ENCODE measurements at regions not wholly inside any gene's neighbourhood (a gene's known extent, or its start where the extent isn't known, plus 50 kb on each side); places are given as distances from the start of the nearest gene placed in this dataset.
"Not testable (repeated sequence)": the region's sequence is repeated elsewhere in the genome, so short reads cannot be mapped to it uniquely, and the experiment has no call there.

DNA sequence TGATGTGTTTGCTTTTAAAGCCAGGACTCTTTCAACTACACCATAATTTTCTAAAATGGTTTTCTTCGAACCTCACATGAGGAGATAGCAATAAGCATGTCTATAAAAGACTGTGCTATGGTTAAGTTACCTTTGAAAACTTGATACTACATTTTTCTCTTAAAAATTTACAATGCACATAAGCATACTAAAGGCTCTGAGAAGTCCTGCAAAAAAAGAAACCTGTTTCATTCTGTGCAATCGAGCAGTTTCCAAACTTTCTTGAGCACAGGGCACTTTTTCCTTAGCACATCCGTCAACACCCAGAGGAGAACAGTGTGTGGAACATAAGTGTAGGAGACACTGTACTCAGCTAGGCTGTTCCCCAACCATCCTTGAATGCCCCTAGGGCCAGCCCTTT lies 144.1 kb upstream of the ARHGAP20 start:
- 95 to 96% methylated on average over 3 of the region's 3 CpGs for WGBS, 2 donors
- Histone ChIP-seq H3K27ac (no peak overlapping the region), H3K4me3 (replicated peaks in 1 of 3) (no peak overlapping the region), H3K9me3 (no peaks in the 10 kb centered on the region), H3K27me3 (no peaks in the 10 kb centered on the region), H3K4me1 (peaks cover 20 to 22% of the 10 kb centered on the region in 2 donors), H3K36me3 (no peaks in the 10 kb centered on the region)
- intact Hi-C loops (cut with DNase I): no loop called here
- TF ChIP-seq CTCF (IDR thresholded peaks at IDR 0.05) (no peak), POLR2A (IDR thresholded peaks at IDR 0.05) (no peak)
- DNase-seq: no peak

DNA sequence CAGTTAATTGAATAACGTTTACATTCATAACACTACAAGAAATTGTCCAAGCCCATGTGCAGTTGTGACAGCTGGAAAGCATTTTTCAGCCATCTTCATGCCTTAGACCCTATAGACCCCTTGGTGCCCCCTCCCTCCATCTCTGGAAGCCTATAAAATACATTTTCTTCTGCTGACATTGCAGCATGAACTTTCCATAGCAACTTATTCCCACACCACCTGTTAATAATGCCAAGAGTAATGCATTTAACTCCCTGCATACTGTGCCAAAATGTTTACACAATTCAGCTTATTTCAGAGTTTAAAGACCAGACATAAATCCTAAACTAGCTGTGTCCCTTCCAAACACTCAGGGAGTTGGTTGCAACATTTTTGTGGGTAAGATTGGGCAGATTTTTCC lies 143.0 kb upstream of the ARHGAP20 start:
- Histone ChIP-seq H3K27me3 (no peaks in the 10 kb centered on the region), H3K9me3 (no peaks in the 10 kb centered on the region), H3K27ac (no peak overlapping the region), H3K36me3 (no peaks in the 10 kb centered on the region), H3K4me1 (peaks cover 20 to 22% of the 10 kb centered on the region in 2 donors), H3K4me3 (replicated peaks in 1 of 3) (no peak overlapping the region)
- TF ChIP-seq POLR2A (IDR thresholded peaks at IDR 0.05): no peak
- TF ChIP-seq CTCF (IDR thresholded peaks at IDR 0.05): no peak
- 44 to 62% methylated on average over 1 of the region's 1 CpG for WGBS, 2 donors
- intact Hi-C loops (cut with DNase I): no loop called here
- no peak for DNase-seq

- no peak overlapping the region for H3K27ac ChIP-seq
- TF ChIP-seq POLR2A (IDR thresholded peaks at IDR 0.05): no peak
- TF ChIP-seq CTCF (IDR thresholded peaks at IDR 0.05): no peak
- no peak for DNase-seq
- no peaks in the 10 kb centered on the region for H3K36me3 ChIP-seq
- peaks cover 8 to 9% of the 10 kb centered on the region in 2 donors for H3K4me1 ChIP-seq
- H3K4me3 ChIP-seq (replicated peaks in 1 of 3): no peak overlapping the region
- 84 to 87% methylated on average over 3 of the region's 3 CpGs for WGBS, 2 donors
- intact Hi-C loops (cut with DNase I): no loop called here
- no peaks in the 10 kb centered on the region for H3K27me3 ChIP-seq
- H3K9me3 ChIP-seq: no peaks in the 10 kb centered on the region
These were observed 140.8 kb upstream of the ARHGAP20 start for GRCh38 chr11:110852921-110853490.

DNA sequence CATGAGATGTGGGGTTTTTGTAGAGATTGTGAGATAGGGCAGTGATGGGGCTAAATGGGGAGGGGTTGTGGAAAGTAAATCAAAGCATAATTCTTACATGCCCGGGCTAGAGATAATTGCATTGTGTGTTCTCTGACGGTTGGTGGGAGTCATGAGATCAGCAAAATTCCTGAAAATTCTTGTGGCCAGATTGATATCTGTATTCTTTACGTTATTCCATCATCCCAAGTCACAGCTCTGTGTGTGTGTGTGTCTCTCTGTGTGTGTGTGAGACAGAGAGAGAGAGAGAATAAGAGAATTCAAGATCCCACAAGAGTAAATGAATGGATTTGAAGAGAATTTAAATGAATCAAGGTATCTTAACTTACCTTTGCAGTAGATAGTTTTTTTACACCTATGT lies 138.6 kb upstream of the ARHGAP20 start:
- intact Hi-C loops (cut with DNase I): no loop called here
- 93 to 95% methylated on average over 3 of the region's 3 CpGs for WGBS, 2 donors
- Histone ChIP-seq H3K4me1 (no peaks in the 10 kb centered on the region), H3K4me3 (replicated peaks in 1 of 3) (no peak overlapping the region), H3K27me3 (no peaks in the 10 kb centered on the region), H3K27ac (no peak overlapping the region), H3K9me3 (no peaks in the 10 kb centered on the region), H3K36me3 (no peaks in the 10 kb centered on the region)
- TF ChIP-seq CTCF (IDR thresholded peaks at IDR 0.05): no peak
- TF ChIP-seq POLR2A (IDR thresholded peaks at IDR 0.05): no peak
- no peak for DNase-seq

DNA sequence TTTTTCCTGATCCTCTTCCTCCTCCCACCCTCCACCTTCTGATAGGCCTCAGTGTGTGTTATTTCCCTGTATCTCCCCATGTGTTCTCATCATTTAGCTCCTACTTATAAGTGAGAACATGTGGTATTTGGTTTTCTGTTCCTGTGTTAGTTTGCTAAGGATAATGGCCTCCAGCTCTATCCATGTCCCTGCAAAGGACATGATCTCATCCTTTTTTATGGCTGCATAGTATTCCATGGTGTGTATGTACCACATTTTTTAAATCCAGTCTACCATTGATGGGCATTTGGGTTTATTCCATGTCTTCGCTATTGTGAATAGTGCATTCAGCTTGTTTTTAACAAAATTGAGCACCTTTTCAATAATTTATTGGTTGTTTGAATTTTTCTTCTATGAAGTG lies 130.8 kb upstream of the ARHGAP20 start:
- H3K36me3 ChIP-seq; H3K4me3 ChIP-seq (replicated peaks in 1 of 3); H3K4me1 ChIP-seq; H3K27ac ChIP-seq; H3K27me3 ChIP-seq; intact Hi-C loops (cut with DNase I); DNase-seq; H3K9me3 ChIP-seq: not testable (repeated sequence)
- WGBS, 2 donors: 93 to 96% methylated on average over 1 of the region's 1 CpG

- intact Hi-C loops (cut with DNase I): no loop called here
- Histone ChIP-seq H3K4me1 (peaks cover 0 to 6% of the 10 kb centered on the region in 2 donors), H3K27ac (no peak overlapping the region), H3K9me3 (no peaks in the 10 kb centered on the region), H3K4me3 (replicated peaks in 1 of 3) (no peak overlapping the region), H3K36me3 (no peaks in the 10 kb centered on the region), H3K27me3 (no peaks in the 10 kb centered on the region)
- 87 to 94% methylated on average over 2 of the region's 2 CpGs for WGBS, 2 donors
- DNase-seq: no peak
- TF ChIP-seq POLR2A (IDR thresholded peaks at IDR 0.05) (no peak), CTCF (IDR thresholded peaks at IDR 0.05) (no peak)
These were observed 126.6 kb upstream of the ARHGAP20 start for GRCh38 chr11:110838808-110839207.

Data from thyroid gland (tissue), 4 donors.